GM21423 (cell line): ENCODE measurements at regions not wholly inside any gene's neighbourhood (a gene's known extent, or its start where the extent isn't known, plus 50 kb on each side); places are given as distances from the start of the nearest gene placed in this dataset.

Source experiments
- ATAC-seq: cut with Tn5 transposase; IDR thresholded peaks from one replicate; pipeline ENCODE4 v1.9.1; 2021; ENCODE audit warnings: mild to moderate bottlenecking, moderate library complexity; ENCODE audit not compliant: unreplicated experiment

GRCh38 chr3:16102187-16102561, 72.3 kb upstream of the GALNT15 start:
- ATAC-seq: no peak

- no peak for ATAC-seq
These were observed 71.5 kb upstream of the GALNT15 start for GRCh38 chr3:16102905-16103364.

GRCh38 chr3:16103472-16103871, 71.0 kb upstream of the GALNT15 start:
- no peak for ATAC-seq

- no peak for ATAC-seq
These were observed 70.3 kb upstream of the GALNT15 start for GRCh38 chr3:16104156-16104555.

- ATAC-seq: no peak
These were observed 68.4 kb upstream of the GALNT15 start for GRCh38 chr3:16106050-16106449.

GRCh38 chr3:16108424-16108823, 66.1 kb upstream of the GALNT15 start:
- no peak for ATAC-seq

- ATAC-seq: no peak
These were observed 64.6 kb upstream of the GALNT15 start for GRCh38 chr3:16109929-16110328.

- ATAC-seq: no peak
These were observed 61.5 kb upstream of the GALNT15 start for GRCh38 chr3:16112910-16113504.

- no peak for ATAC-seq
These were observed 60.8 kb upstream of the GALNT15 start for GRCh38 chr3:16113704-16114103.

- no peak for ATAC-seq
These were observed 60.1 kb upstream of the GALNT15 start for GRCh38 chr3:16114429-16114828.

GRCh38 chr3:16114930-16115329, 59.5 kb upstream of the GALNT15 start:
- ATAC-seq: no peak

- ATAC-seq: no peak
These were observed 56.1 kb upstream of the GALNT15 start for GRCh38 chr3:16118396-16118795.

GRCh38 chr3:16119887-16120286, 54.6 kb upstream of the GALNT15 start:
- no peak for ATAC-seq

GRCh38 chr3:16121391-16121790, 53.1 kb upstream of the GALNT15 start:
- no peak for ATAC-seq

GRCh38 chr3:16122155-16122554, 52.3 kb upstream of the GALNT15 start:
- no peak for ATAC-seq

GRCh38 chr3:16122661-16123060, 51.8 kb upstream of the GALNT15 start:
- no peak for ATAC-seq

GRCh38 chr3:16124636-16125035, 49.8 kb upstream of the GALNT15 start:
- ATAC-seq: no peak
